Fibroblast of the aortic adventitia (primary cell): ENCODE measurements at regions not wholly inside any gene's neighbourhood (a gene's known extent, or its start where the extent isn't known, plus 50 kb on each side); places are given as distances from the start of the nearest gene placed in this dataset.

ENCODE experiments used
- DNase-seq: peaks from one replicate; pipeline ENCODE4 v3.0.0-alpha.2; 2010; ENCODE audit warnings: low read depth
- H3K4me3 ChIP-seq: 2 replicates; pipeline ENCODE4 v1.5.1; 2011; ENCODE audit warnings: low read depth, mild to moderate bottlenecking, control low read depth, low read length, moderate library complexity
- TF ChIP-seq, protein P1 (sequence below): IDR thresholded peaks from 2 replicates; pipeline ENCODE4 v1.5.1; 2011; ENCODE audit warnings: mild to moderate bottlenecking, low read length, control low read depth, inconsistent platforms; ENCODE audit not compliant: insufficient read depth

DNA sequence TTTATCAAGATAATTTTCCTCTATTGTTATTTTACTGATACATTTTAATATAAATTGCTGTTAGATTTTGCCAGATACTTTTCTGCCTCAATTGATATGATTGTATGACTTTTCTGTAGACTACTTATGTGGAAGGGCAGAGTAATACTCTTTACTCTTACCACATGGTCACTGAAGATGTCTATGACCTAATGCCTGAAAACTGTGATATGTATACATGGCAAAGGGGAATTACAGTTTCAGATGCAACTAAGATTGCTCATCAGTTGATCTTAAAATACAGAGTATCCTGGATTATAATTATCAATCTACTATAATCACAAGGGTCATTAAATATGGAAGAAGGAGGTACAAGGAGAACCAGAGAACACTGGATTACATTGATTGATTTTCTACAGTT is 1528.0 kb downstream of the BRINP3 start:
- H3K4me3 ChIP-seq: no peak overlapping the region
- DNase-seq: no peak
- TF ChIP-seq, protein P1, sequence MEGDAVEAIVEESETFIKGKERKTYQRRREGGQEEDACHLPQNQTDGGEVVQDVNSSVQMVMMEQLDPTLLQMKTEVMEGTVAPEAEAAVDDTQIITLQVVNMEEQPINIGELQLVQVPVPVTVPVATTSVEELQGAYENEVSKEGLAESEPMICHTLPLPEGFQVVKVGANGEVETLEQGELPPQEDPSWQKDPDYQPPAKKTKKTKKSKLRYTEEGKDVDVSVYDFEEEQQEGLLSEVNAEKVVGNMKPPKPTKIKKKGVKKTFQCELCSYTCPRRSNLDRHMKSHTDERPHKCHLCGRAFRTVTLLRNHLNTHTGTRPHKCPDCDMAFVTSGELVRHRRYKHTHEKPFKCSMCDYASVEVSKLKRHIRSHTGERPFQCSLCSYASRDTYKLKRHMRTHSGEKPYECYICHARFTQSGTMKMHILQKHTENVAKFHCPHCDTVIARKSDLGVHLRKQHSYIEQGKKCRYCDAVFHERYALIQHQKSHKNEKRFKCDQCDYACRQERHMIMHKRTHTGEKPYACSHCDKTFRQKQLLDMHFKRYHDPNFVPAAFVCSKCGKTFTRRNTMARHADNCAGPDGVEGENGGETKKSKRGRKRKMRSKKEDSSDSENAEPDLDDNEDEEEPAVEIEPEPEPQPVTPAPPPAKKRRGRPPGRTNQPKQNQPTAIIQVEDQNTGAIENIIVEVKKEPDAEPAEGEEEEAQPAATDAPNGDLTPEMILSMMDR: no peak

DNA sequence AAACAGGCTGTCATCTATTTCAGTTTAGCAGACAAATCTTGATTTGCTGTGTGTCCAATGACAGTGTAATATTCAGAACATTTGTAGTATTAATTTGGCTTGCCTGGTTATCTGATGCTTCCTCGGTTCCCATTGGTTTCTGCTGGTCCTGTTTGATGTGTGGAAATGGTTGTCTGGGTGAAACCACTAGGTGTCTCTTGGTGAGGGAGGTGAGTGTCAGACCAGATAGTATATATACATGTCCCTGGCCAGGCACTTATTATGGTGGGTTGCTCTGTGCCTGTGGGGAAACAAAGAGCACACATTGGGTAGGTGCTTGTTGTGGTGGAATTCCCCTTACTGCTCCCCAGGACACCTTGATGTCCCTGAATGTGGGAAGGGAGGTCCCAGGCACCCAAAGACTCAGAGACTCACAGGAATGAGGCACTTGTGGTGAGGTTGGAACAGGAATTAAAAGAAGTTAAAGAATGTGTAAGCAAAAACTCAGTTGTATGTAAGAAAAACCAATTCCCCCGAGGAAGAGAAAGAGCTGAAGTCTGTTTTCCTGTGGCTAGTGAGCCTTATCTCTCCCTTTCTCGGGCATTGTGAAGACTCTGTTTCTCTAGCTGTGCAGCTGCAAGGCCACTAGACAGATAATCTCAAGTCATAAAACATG is 1519.1 kb downstream of the BRINP3 start:
- H3K4me3 ChIP-seq: no peak overlapping the region
- TF ChIP-seq, protein P1: no peak
- no peak for DNase-seq

DNA sequence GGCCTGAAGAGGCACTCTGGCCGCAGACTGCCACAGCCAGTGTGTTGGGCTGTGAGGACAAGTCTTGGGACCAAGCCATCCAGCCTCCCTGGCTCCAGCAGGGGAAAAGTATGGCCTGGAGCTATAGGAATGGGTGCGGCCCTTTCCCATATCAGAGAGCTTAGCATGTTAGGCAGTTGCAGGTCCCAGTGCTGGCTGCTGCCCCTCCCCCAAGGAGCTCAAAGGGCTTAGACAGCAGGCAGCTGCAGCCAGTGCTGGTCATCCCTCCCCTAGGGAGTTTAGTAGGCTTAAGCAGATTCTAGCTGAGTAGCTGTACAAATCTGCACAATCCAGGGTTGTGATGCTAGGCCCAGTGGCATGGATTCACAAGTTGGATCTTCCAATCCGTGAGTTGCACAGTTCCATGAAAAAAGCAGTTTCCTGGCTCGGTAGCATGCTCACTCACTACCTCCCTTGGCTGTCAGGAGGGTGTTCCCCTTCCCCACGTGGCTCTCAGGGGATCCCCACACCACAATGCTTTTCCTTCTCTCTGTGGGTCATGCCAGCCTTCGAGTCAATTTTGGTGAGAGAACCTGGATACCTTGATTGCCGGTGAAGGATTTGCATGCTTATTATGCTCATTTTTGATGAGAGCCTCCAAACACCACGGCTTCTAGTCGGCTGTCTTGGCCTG is 1490.8 kb downstream of the BRINP3 start:
- DNase-seq: no peak
- TF ChIP-seq, protein P1: no peak
- no peak overlapping the region for H3K4me3 ChIP-seq

DNA sequence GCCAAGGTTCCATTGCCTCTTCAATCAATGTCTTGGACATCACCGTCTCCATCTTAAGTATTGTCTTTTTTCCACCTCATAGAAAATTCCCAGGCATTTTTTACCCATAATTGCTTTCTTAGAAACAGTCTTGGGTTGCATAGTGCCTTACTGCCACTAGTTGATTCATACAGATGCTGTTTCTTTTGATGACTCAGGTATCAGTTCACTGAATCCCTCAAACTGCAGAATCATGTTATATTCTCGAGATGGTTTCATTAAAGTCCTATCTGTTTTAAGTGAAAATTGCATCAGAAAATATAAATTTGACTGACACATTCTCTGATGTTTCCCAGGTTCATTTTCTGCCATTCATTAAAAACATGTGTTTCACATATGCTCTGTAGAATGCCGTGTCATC is 1489.1 kb downstream of the BRINP3 start:
- H3K4me3 ChIP-seq: no peak overlapping the region
- no peak for DNase-seq
- TF ChIP-seq, protein P1: no peak

DNA sequence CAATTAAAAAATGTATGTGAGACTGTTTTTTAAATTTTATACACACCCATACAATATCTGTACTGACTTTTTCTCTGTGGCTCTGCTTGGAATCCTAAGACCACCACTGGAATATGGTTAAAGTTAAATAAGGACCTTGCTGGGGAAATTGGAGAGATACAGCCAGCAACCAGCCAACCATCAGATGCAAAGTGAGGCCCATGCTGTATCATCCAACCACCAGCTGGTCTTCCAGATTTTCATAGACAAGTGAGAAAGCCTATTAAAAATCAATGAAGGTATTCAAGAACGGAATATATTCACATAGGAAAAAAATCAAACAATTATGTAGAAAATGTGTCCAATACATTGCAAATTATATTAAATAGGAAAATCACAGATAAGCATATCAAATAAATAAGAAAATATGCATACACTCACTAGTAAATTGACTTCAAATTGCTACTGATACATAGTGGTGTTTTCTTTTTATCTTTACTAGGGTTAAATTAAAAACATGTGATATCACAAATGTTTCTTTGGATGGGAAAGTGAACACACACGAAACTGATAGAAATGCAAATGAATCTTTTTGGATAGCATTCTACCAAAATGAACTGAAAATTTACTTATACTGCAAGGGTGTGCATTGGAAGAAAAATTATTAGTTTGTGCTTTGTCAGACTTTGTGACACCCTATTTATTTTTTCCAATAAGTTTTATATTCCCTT is 1486.3 kb downstream of the BRINP3 start:
- no peak overlapping the region for H3K4me3 ChIP-seq
- TF ChIP-seq, protein P1: no peak
- no peak for DNase-seq

DNA sequence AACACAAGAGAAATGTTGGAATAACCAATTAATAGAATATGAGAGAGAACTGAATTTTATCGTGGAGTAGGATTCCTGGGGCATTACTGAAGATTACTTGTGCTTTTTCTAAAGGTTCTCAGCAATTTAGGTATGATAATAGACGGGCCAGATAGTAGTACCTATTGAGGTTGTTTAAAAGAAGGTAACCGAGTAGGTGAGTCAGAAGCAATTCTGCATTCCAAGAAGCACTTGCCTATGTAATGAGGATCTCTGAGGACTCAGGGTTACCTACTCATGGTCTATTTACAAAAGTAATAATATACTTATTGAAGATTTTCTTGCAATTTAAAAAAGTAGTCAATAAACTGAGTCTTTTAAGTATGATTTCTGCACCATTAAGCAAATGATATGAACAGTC is 1469.8 kb downstream of the BRINP3 start:
- no peak overlapping the region for H3K4me3 ChIP-seq
- TF ChIP-seq, protein P1: no peak
- no peak for DNase-seq
